Mesendoderm (in vitro differentiated cells): ENCODE measurements at regions not wholly inside any gene's neighbourhood (a gene's known extent, or its start where the extent isn't known, plus 50 kb on each side); places are given as distances from the start of the nearest gene placed in this dataset.

Experiments used
- DNase-seq: peaks from one replicate; pipeline ENCODE4 v3.0.0; 2013
- H2AK5ac ChIP-seq: 2 replicates; pipeline ENCODE4 v1.6.1; 2013; ENCODE audit warnings: low read length, inconsistent platforms
- H2BK120ac ChIP-seq: 2 replicates; pipeline ENCODE4 v1.6.1; 2013; ENCODE audit warnings: low read depth, mild to moderate bottlenecking, low read length, moderate library complexity, mixed read lengths
- H2BK15ac ChIP-seq: replicated peaks from 2 replicates; pipeline ENCODE4 v1.6.1; 2013; ENCODE audit warnings: low read depth, mild to moderate bottlenecking, moderate library complexity
- H2BK5ac ChIP-seq: 2 replicates; pipeline ENCODE4 v1.6.1; 2013; ENCODE audit warnings: low read length, inconsistent platforms
- H3K18ac ChIP-seq: 2 replicates; pipeline ENCODE4 v1.6.1; 2013; ENCODE audit warnings: mild to moderate bottlenecking, low read length, mixed read lengths
- H3K23ac ChIP-seq: one replicate; pipeline ENCODE4 v1.6.1; 2013; ENCODE audit warnings: low read length
- H3K27ac ChIP-seq: 2 replicates; pipeline ENCODE4 v1.5.1; 2013; ENCODE audit warnings: low read depth, mild to moderate bottlenecking, inconsistent platforms, low read length, moderate library complexity
- H3K27me3 ChIP-seq: 2 replicates; pipeline ENCODE4 v1.6.1; 2013; ENCODE audit warnings: low read length, control low read depth, mild to moderate bottlenecking, inconsistent platforms; ENCODE audit not compliant: insufficient read depth, poor library complexity
- H3K36me3 ChIP-seq: 2 replicates; pipeline ENCODE4 v1.6.1; 2013; ENCODE audit warnings: low read length, inconsistent platforms; ENCODE audit not compliant: control insufficient read depth, insufficient read depth
- H3K4ac ChIP-seq: one replicate; pipeline ENCODE4 v1.6.1; 2013; ENCODE audit warnings: low read depth, mild to moderate bottlenecking, low read length, moderate library complexity
- H3K4me1 ChIP-seq: 2 replicates; pipeline ENCODE4 v1.6.1; 2013; ENCODE audit warnings: low read depth, low read length, inconsistent platforms; ENCODE audit not compliant: control insufficient read depth
- H3K4me2 ChIP-seq: 2 replicates; pipeline ENCODE4 v1.6.1; 2013; ENCODE audit warnings: low read length
- H3K4me3 ChIP-seq: 2 replicates; pipeline ENCODE4 v1.5.1; 2013; ENCODE audit warnings: mild to moderate bottlenecking, low read length
- H3K56ac ChIP-seq: one replicate; pipeline ENCODE4 v1.6.1; 2013; ENCODE audit warnings: low read length
- H3K79me1 ChIP-seq: 2 replicates; pipeline ENCODE4 v1.6.1; 2013; ENCODE audit warnings: low read length, inconsistent platforms
- H3K79me2 ChIP-seq: 2 replicates; pipeline ENCODE4 v1.6.1; 2013; ENCODE audit warnings: mild to moderate bottlenecking, low read length; ENCODE audit not compliant: control insufficient read depth, insufficient read depth
- H3K9ac ChIP-seq: 2 replicates; pipeline ENCODE4 v1.6.1; 2013; ENCODE audit warnings: low read length, inconsistent platforms
- H4K5ac ChIP-seq: one replicate; pipeline ENCODE4 v1.6.1; 2013; ENCODE audit warnings: low read length
- H4K8ac ChIP-seq: one replicate; pipeline ENCODE4 v1.6.1; 2013; ENCODE audit warnings: low read depth, mild to moderate bottlenecking, control low read depth, low read length, moderate library complexity
- WGBS: extraction: QIAGEN DNeasy Blood & Tissue Kit; methylation state at CpG from one replicate; pipeline ENCODE4 v1.1.7; 2013; ENCODE audit warnings: low lambda C conversion rate, missing lambda C conversion rate; ENCODE audit not compliant: insufficient coverage; ENCODE audit errors: extremely low coverage; 5-methylcytosine and 5-hydroxymethylcytosine counted together

- Histone ChIP-seq H2AK5ac (no peak overlapping the region), H2BK15ac (no peak overlapping the region), H3K9ac (no peak overlapping the region), H3K4me2 (no peak overlapping the region), H3K23ac (no peak overlapping the region), H3K27me3 (no peaks in the 10 kb centered on the region), H3K79me1 (no peaks in the 10 kb centered on the region), H3K4ac (no peak overlapping the region), H3K56ac (no peak overlapping the region), H2BK5ac (no peak overlapping the region), H2BK120ac (no peak overlapping the region), H4K8ac (no peak overlapping the region), H4K5ac (no peak overlapping the region), H3K27ac (no peak overlapping the region), H3K79me2 (no peaks in the 10 kb centered on the region), H3K36me3 (no peaks in the 10 kb centered on the region), H3K4me3 (no peak overlapping the region), H3K18ac (no peak overlapping the region), H3K4me1 (no peaks in the 10 kb centered on the region)
- DNase-seq: no peak
- WGBS: no CpG with 5 or more reads among the region's 1 CpG
Measured at GRCh38 chr1:115411371-115412063, 73.5 kb upstream of the NGF start.

DNA sequence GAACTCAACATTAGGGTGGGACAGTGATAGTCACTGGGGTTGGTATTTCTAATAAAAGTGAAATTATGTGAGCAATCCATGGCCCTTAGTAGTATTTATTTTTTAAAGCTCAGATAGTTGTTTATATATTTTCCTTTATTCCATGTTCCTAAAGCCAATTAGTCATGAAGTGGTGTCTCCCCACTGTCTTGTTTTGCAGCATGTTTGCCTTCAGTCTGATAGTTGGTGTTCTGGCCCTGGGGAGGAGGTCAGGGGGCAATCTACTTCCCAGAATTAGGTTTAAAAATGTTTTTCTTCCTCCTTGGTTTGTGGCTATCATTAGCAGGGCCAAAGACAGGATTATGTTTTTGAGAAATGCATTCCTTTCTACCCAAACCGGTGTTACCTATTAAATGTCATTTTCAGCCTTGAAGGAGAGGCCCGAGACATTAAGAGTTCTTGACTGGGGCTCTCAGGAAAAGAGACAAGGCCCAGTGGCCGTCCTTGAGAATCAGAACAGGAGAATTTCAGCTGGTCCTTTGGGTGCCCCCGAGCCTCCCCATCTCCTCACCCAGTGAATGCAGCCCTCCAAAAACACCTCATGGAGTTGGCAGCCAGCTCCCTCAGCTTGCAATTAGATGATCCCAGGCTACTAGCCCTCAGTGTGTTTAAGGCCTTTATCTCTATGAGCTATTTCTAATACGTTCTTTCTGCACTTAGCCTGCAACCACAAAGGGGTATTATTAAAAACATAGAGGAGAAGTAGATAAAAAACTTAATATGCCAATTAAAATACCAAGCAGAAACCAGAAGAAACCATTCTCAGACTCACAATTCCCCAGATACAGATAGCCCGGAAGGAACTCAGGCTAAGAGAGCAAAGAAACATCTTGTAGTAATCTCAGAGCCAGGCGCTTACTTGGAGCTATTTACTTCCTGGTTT is 71.3 kb upstream of the NGF start:
- no peak overlapping the region for H2BK15ac ChIP-seq
- no peak overlapping the region for H3K23ac ChIP-seq
- no CpG with 5 or more reads among the region's 7 CpGs for WGBS
- no peak overlapping the region for H2BK120ac ChIP-seq
- H3K4ac ChIP-seq: no peak overlapping the region
- no peak overlapping the region for H3K4me2 ChIP-seq
- no peak overlapping the region for H3K18ac ChIP-seq
- H3K4me3 ChIP-seq: no peak overlapping the region
- no peak overlapping the region for H2AK5ac ChIP-seq
- DNase-seq: no peak
- H3K56ac ChIP-seq: no peak overlapping the region
- H3K9ac ChIP-seq: no peak overlapping the region
- no peaks in the 10 kb centered on the region for H3K4me1 ChIP-seq
- no peaks in the 10 kb centered on the region for H3K27me3 ChIP-seq
- no peaks in the 10 kb centered on the region for H3K79me1 ChIP-seq
- no peak overlapping the region for H3K27ac ChIP-seq
- H4K5ac ChIP-seq: no peak overlapping the region
- H4K8ac ChIP-seq: no peak overlapping the region
- no peaks in the 10 kb centered on the region for H3K36me3 ChIP-seq
- no peak overlapping the region for H2BK5ac ChIP-seq
- no peaks in the 10 kb centered on the region for H3K79me2 ChIP-seq

- H4K5ac ChIP-seq: no peak overlapping the region
- no CpG with 5 or more reads among the region's 1 CpG for WGBS
- H3K4ac ChIP-seq: no peak overlapping the region
- no peaks in the 10 kb centered on the region for H3K79me2 ChIP-seq
- H4K8ac ChIP-seq: no peak overlapping the region
- no peak overlapping the region for H3K56ac ChIP-seq
- H3K27me3 ChIP-seq: no peaks in the 10 kb centered on the region
- no peaks in the 10 kb centered on the region for H3K36me3 ChIP-seq
- H3K27ac ChIP-seq: no peak overlapping the region
- no peak overlapping the region for H3K4me2 ChIP-seq
- H3K79me1 ChIP-seq: no peaks in the 10 kb centered on the region
- H2AK5ac ChIP-seq: no peak overlapping the region
- H3K9ac ChIP-seq: no peak overlapping the region
- H3K4me3 ChIP-seq: no peak overlapping the region
- H2BK120ac ChIP-seq: no peak overlapping the region
- H2BK15ac ChIP-seq: no peak overlapping the region
- H3K4me1 ChIP-seq: no peaks in the 10 kb centered on the region
- no peak overlapping the region for H3K18ac ChIP-seq
- no peak overlapping the region for H3K23ac ChIP-seq
- no peak overlapping the region for H2BK5ac ChIP-seq
- DNase-seq: no peak
Measured at GRCh38 chr1:115408533-115408932, 70.5 kb upstream of the NGF start.

GRCh38 chr1:115404911-115405310 is 66.9 kb upstream of the NGF start:
- H3K79me2 ChIP-seq: no peaks in the 10 kb centered on the region
- no peak overlapping the region for H3K4me3 ChIP-seq
- no peak overlapping the region for H2AK5ac ChIP-seq
- no peak overlapping the region for H3K4ac ChIP-seq
- no peak for DNase-seq
- no peak overlapping the region for H3K56ac ChIP-seq
- no peaks in the 10 kb centered on the region for H3K79me1 ChIP-seq
- no peak overlapping the region for H3K4me2 ChIP-seq
- no peak overlapping the region for H2BK5ac ChIP-seq
- no peak overlapping the region for H4K5ac ChIP-seq
- H2BK120ac ChIP-seq: no peak overlapping the region
- no peak overlapping the region for H4K8ac ChIP-seq
- H3K4me1 ChIP-seq: no peaks in the 10 kb centered on the region
- no peak overlapping the region for H3K18ac ChIP-seq
- no peaks in the 10 kb centered on the region for H3K36me3 ChIP-seq
- no CpG with 5 or more reads among the region's 2 CpGs for WGBS
- no peak overlapping the region for H2BK15ac ChIP-seq
- no peaks in the 10 kb centered on the region for H3K27me3 ChIP-seq
- H3K23ac ChIP-seq: no peak overlapping the region
- H3K9ac ChIP-seq: no peak overlapping the region
- H3K27ac ChIP-seq: no peak overlapping the region

- Histone ChIP-seq H2BK120ac (no peak overlapping the region), H2BK15ac (no peak overlapping the region), H3K36me3 (no peaks in the 10 kb centered on the region), H2AK5ac (no peak overlapping the region), H3K4me3 (no peak overlapping the region), H3K56ac (no peak overlapping the region), H2BK5ac (no peak overlapping the region), H4K8ac (no peak overlapping the region), H3K23ac (no peak overlapping the region), H3K4me2 (no peak overlapping the region), H3K27ac (no peak overlapping the region), H3K4ac (no peak overlapping the region), H3K18ac (no peak overlapping the region), H3K79me1 (no peaks in the 10 kb centered on the region), H4K5ac (no peak overlapping the region), H3K79me2 (no peaks in the 10 kb centered on the region), H3K4me1 (no peaks in the 10 kb centered on the region), H3K9ac (no peak overlapping the region), H3K27me3 (no peaks in the 10 kb centered on the region)
- no CpG with 5 or more reads among the region's 2 CpGs for WGBS
- DNase-seq: no peak
Measured at GRCh38 chr1:115402753-115403184, 64.7 kb upstream of the NGF start.
